CD4-positive, alpha-beta T cell treated with Interleukin-2 at 100 ng/mL for 4 hours (primary cell): ENCODE measurements at regions not wholly inside any gene's neighbourhood (a gene's known extent, or its start where the extent isn't known, plus 50 kb on each side); places are given as distances from the start of the nearest gene placed in this dataset.
"Not testable (repeated sequence)": the region's sequence is repeated elsewhere in the genome, so short reads cannot be mapped to it uniquely, and the experiment has no call there.

Source experiments
- DNase-seq: peaks from one replicate; pipeline ENCODE4 v3.0.0-alpha.2; 2020; ENCODE audit warnings: low spot score

GRCh38 chr7:101679653-101680173 lies 50.6 kb upstream of the MYL10 start:
- not testable (repeated sequence) for DNase-seq

GRCh38 chr7:101680406-101681145 lies 51.5 kb upstream of the MYL10 start:
- DNase-seq, result no peak

GRCh38 chr7:101681170-101682007 lies 52.3 kb upstream of the MYL10 start:
- DNase-seq, result no peak

- DNase-seq, result no peak
These were observed 55.9 kb upstream of the MYL10 start for GRCh38 chr7:101684983-101685330.

- no peak for DNase-seq
These were observed 56.9 kb upstream of the MYL10 start for GRCh38 chr7:101686030-101686429.

GRCh38 chr7:101687081-101687480 lies 58.0 kb upstream of the MYL10 start:
- no peak for DNase-seq

- DNase-seq, result no peak
These were observed 58.7 kb upstream of the MYL10 start for GRCh38 chr7:101687791-101688182.

GRCh38 chr7:101688183-101688831 lies 59.2 kb upstream of the MYL10 start:
- peak; percentile 73 for DNase-seq

GRCh38 chr7:101688995-101689907 lies 60.2 kb upstream of the MYL10 start:
- DNase-seq, result no peak

- DNase-seq, result no peak
These were observed 61.0 kb upstream of the MYL10 start for GRCh38 chr7:101690061-101690460.

GRCh38 chr7:101691822-101692384 lies 62.8 kb upstream of the MYL10 start:
- no peak for DNase-seq

- DNase-seq, result no peak
These were observed 64.5 kb upstream of the MYL10 start for GRCh38 chr7:101693498-101694091.

- DNase-seq, result no peak
These were observed 69.9 kb upstream of the MYL10 start for GRCh38 chr7:101698964-101699363.

- no peak for DNase-seq
These were observed 70.3 kb upstream of the MYL10 start for GRCh38 chr7:101699399-101699798.

- DNase-seq, result no peak
These were observed 71.1 kb upstream of the MYL10 start for GRCh38 chr7:101699881-101700823.

GRCh38 chr7:101701153-101701794 lies 72.2 kb upstream of the MYL10 start:
- no peak for DNase-seq

- DNase-seq, result no peak
These were observed 73.3 kb upstream of the MYL10 start for GRCh38 chr7:101702362-101702850.

GRCh38 chr7:101705331-101705730 lies 76.2 kb upstream of the MYL10 start:
- DNase-seq, result no peak

- DNase-seq, result no peak
These were observed 78.5 kb upstream of the MYL10 start for GRCh38 chr7:101707587-101707986.
